B cell (primary cell): ENCODE measurements at regions not wholly inside any gene's neighbourhood (a gene's known extent, or its start where the extent isn't known, plus 50 kb on each side); places are given as distances from the start of the nearest gene placed in this dataset.

Experiments
- ATAC-seq: fragments of 200-7000 bp; cut with Tn5 transposase; one replicate; pipeline ENCODE4 v1.10.0; 2021; ENCODE audit warnings: low read depth, mild to moderate bottlenecking, moderate number of reproducible peaks, moderate library complexity
- CTCF ChIA-PET: fragments of 350-600 bp; sonication (Branson Sonifier 250); formaldehyde crosslinking; loops from one replicate; lab custom pipeline; 2021; ENCODE audit warnings: antibody characterized with exemption, inconsistent platforms; lab: Charles Lee
- POLR2A ChIA-PET: fragments of 350-600 bp; sonication (Branson Sonifier 250); formaldehyde crosslinking; loops from one replicate; lab custom pipeline; 2021; ENCODE audit warnings: antibody characterized with exemption; lab: Charles Lee
- DNase-seq: peaks from one replicate; pipeline ENCODE4 v3.0.0; 2013
- H2AFZ ChIP-seq: 2 replicates; pipeline ENCODE4 v1.6.1; 2012; ENCODE audit warnings: mild to moderate bottlenecking, low read depth, low read length; ENCODE audit not compliant: insufficient read depth, poor library complexity, severe bottlenecking
- H3K27ac ChIP-seq, 2 donors: 1 replicate in 1 of 2; 2 replicates in 1 of 2; pipeline ENCODE4 v1.5.1; 2012 to 2013; ENCODE audit warnings: low read length in 2 of 2, mild to moderate bottlenecking in 2 of 2, moderate library complexity in 1 of 2
- H3K27me3 ChIP-seq, 4 experiments: fragments of 200-600 bp in 1 of 4; sonication (generic) in 1 of 4; replicated peaks in 1 of 4; 1 replicate in 2 of 4; 2 replicates in 2 of 4; pipeline versions ENCODE4 v1.6.1 to v1.7.0; 2013 to 2016; ENCODE audit warnings: low read length in 3 of 4, mild to moderate bottlenecking in 2 of 4, mixed read lengths in 1 of 4, moderate library complexity in 1 of 4; ENCODE audit not compliant: insufficient read depth in 4 of 4, control insufficient read depth in 3 of 4; ENCODE audit errors: control extremely low read depth in 1 of 4
- H3K36me3 ChIP-seq, 2 experiments: replicated peaks in 1 of 2; 1 replicate in 1 of 2; 2 replicates in 1 of 2; pipeline versions ENCODE4 v1.6.1 to v1.7.1; 2013; ENCODE audit warnings: low read length in 1 of 2; ENCODE audit not compliant: insufficient read depth in 2 of 2, control insufficient read depth in 1 of 2; ENCODE audit errors: control extremely low read depth in 1 of 2, extremely low read depth in 1 of 2
- H3K4me1 ChIP-seq, 2 donors: fragments of 200-600 bp in 1 of 2; sonication (generic) in 1 of 2; 1 replicate in 1 of 2; 2 replicates in 1 of 2; pipeline versions ENCODE4 v1.5.1 to v1.6.1; 2013 to 2017; ENCODE audit warnings: low read length in 2 of 2; ENCODE audit not compliant: control insufficient read depth in 2 of 2, insufficient read depth in 2 of 2
- H3K4me2 ChIP-seq: replicated peaks from 2 replicates; pipeline ENCODE3; 2012; ENCODE audit warnings: mild to moderate bottlenecking, low read depth, low read length; ENCODE audit not compliant: poor library complexity, severe bottlenecking
- H3K4me3 ChIP-seq, 5 experiments: fragments of 200-600 bp in 1 of 5; sonication (generic) in 1 of 5; 1 replicate in 3 of 5; 2 replicates in 2 of 5; pipeline versions ENCODE4 v1.5.1 to v1.7.0; 2011 to 2016; ENCODE audit warnings: low read length in 4 of 5, mild to moderate bottlenecking in 4 of 5, low read depth in 2 of 5, control low read depth in 1 of 5, moderate library complexity in 1 of 5; ENCODE audit not compliant: insufficient read depth in 1 of 5; ENCODE audit errors: control extremely low read depth in 1 of 5, extremely low read depth in 1 of 5
- H3K79me2 ChIP-seq: fragments of 200-600 bp; sonication (generic); one replicate; pipeline ENCODE4 v1.6.0; 2016; ENCODE audit warnings: low read length; ENCODE audit not compliant: control insufficient read depth, insufficient read depth
- H3K9ac ChIP-seq: fragments of 200-600 bp; sonication (generic); 2 replicates; pipeline ENCODE4 v1.6.1; 2017; ENCODE audit warnings: mild to moderate bottlenecking, low read length, moderate library complexity
- H3K9me3 ChIP-seq, 3 donors: one replicate each; pipeline versions ENCODE4 v1.6.1 to v1.7.1; 2013; ENCODE audit warnings: low read length in 2 of 3; ENCODE audit not compliant: control insufficient read depth in 2 of 3, insufficient read depth in 1 of 3; ENCODE audit errors: control extremely low read depth in 1 of 3
- H4K20me1 ChIP-seq: 2 replicates; pipeline ENCODE4 v1.6.0; 2012; ENCODE audit warnings: mild to moderate bottlenecking, low read length; ENCODE audit not compliant: insufficient read depth, control insufficient read depth, poor library complexity, severe bottlenecking
- H3K27ac Mint-ChIP-seq: one replicate; pipeline ENCODE4 v1.8.0; 2021; ENCODE audit warnings: mixed read lengths
- H3K27me3 Mint-ChIP-seq: one replicate; pipeline ENCODE4 v1.8.0; 2021; ENCODE audit warnings: mixed read lengths
- H3K4me1 Mint-ChIP-seq: one replicate; pipeline ENCODE4 v1.8.0; 2021; ENCODE audit warnings: mixed read lengths
- H3K4me3 Mint-ChIP-seq: one replicate; pipeline ENCODE4 v1.8.0; 2021; ENCODE audit warnings: mixed read lengths
- H3K9me3 Mint-ChIP-seq: one replicate; pipeline ENCODE4 v1.8.0; 2022; ENCODE audit warnings: mixed read lengths; ENCODE audit not compliant: insufficient read depth
- EZH2 ChIP-seq: IDR thresholded peaks from 2 replicates; pipeline ENCODE4 v1.6.1; 2012; ENCODE audit warnings: borderline replicate concordance, low read depth, mild to moderate bottlenecking, moderate library complexity, low read length; ENCODE audit not compliant: insufficient read depth, poor library complexity, severe bottlenecking
- WGBS: methylation state at CpG from one replicate; pipeline ENCODE4 v1.1.5; 2013; ENCODE audit warnings: missing lambda C conversion rate; ENCODE audit not compliant: insufficient coverage; 5-methylcytosine and 5-hydroxymethylcytosine counted together
- intact Hi-C: fragments of 100-400 bp; cut with micrococcal nuclease; formaldehyde crosslinking; loops from one replicate; pipeline ENCODE4 v1.10.0; 2022
- TF ChIP-seq, protein P1 (sequence below): fragments of 200-600 bp; IDR thresholded peaks from one replicate; pipeline ENCODE4 v1.8.0; 2022; ENCODE audit warnings: antibody characterized with exemption, mild to moderate bottlenecking

DNA sequence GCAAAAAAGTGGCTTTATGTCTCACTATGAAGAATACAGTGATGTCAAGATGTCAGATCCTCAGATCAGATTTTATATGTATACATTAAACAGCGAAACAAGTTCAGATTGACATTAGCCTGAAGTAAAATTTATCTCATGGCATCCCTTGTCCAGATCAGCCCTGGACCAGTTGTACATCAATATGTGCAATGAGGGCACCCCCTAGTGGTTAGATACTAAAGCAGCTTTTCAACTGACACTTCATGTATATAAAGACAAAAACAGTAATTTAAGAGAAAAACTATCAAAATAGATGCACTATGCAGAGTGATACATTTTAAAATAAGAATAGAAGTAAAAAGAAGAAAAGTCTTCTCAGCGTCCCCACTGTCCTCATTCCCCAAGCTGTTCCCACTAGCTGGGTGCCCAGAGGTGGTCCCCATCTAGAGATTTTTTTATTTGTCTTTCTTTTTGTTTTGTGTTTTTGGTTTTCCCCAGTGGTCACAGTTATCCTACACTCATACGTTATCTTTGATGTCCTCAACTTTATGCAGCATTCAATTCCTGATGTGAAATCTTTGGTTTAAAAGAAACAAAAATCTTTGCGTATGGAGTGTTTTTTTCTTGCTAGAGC is 2193.4 kb upstream of the RAG2 start:
- Histone ChIP-seq H3K9me3 (no peaks in the 10 kb centered on the region), H3K79me2 (no peaks in the 10 kb centered on the region), H3K4me3 (no peak overlapping the region), H3K36me3 (no peaks in the 10 kb centered on the region), H3K27me3 (no peaks in the 10 kb centered on the region), H3K27ac (no peak overlapping the region), H3K9ac (no peak overlapping the region), H2AFZ (no peak overlapping the region), H3K4me2 (no peak overlapping the region), H3K4me1 (no peaks in the 10 kb centered on the region), H4K20me1 (no peaks in the 10 kb centered on the region)
- CTCF ChIA-PET, result interaction anchor here (1.2 kb wide), 1 partner anchor 11 kb away, joined by 4 read pairs; no protein-coding TSS in a partner anchor
- intact Hi-C loops, result no loop called here
- Mint-ChIP-seq H3K4me1 (no peaks in the 10 kb centered on the region), H3K4me3 (no peak overlapping the region), H3K27ac (no peak overlapping the region), H3K9me3 (no peaks in the 10 kb centered on the region), H3K27me3 (no peaks in the 10 kb centered on the region)
- no peak for TF ChIP-seq EZH2
- TF ChIP-seq, protein P1, sequence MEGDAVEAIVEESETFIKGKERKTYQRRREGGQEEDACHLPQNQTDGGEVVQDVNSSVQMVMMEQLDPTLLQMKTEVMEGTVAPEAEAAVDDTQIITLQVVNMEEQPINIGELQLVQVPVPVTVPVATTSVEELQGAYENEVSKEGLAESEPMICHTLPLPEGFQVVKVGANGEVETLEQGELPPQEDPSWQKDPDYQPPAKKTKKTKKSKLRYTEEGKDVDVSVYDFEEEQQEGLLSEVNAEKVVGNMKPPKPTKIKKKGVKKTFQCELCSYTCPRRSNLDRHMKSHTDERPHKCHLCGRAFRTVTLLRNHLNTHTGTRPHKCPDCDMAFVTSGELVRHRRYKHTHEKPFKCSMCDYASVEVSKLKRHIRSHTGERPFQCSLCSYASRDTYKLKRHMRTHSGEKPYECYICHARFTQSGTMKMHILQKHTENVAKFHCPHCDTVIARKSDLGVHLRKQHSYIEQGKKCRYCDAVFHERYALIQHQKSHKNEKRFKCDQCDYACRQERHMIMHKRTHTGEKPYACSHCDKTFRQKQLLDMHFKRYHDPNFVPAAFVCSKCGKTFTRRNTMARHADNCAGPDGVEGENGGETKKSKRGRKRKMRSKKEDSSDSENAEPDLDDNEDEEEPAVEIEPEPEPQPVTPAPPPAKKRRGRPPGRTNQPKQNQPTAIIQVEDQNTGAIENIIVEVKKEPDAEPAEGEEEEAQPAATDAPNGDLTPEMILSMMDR, result peak; percentile 65
- peak; percentile 8 for DNase-seq
- WGBS, result no CpG with 5 or more reads among the region's 4 CpGs
- POLR2A ChIA-PET, result no interaction called here
- no peak for ATAC-seq

DNA sequence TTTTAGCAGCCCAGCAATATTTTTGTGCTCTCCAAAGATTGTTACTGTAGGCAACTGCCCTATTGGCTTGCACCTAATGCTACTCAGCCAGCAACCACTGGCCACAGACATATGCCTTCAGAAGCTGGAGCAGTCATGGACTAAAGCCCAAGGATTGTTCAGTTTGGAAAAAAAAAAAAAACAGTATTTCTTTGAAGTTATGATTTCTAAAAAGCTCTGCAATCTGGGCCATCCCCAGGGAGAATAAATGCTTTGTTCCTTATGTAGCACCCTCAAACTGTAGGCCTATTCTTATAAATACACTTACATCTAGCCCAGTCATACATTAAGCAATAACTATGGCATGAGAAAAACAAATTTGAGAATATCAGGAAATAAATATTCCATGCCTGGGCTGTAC is 2190.5 kb upstream of the RAG2 start:
- Mint-ChIP-seq H3K4me1 (no peaks in the 10 kb centered on the region), H3K9me3 (no peaks in the 10 kb centered on the region), H3K27ac (no peak overlapping the region), H3K4me3 (no peak overlapping the region), H3K27me3 (no peaks in the 10 kb centered on the region)
- H3K27me3 ChIP-seq, result no peaks in the 10 kb centered on the region
- no peaks in the 10 kb centered on the region for H3K36me3 ChIP-seq
- H3K9me3 ChIP-seq, result no peaks in the 10 kb centered on the region
- CTCF ChIA-PET, result no interaction called here
- intact Hi-C loops, result no loop called here
- H4K20me1 ChIP-seq, result no peaks in the 10 kb centered on the region
- H3K9ac ChIP-seq, result no peak overlapping the region
- no peak for DNase-seq
- H3K79me2 ChIP-seq, result no peaks in the 10 kb centered on the region
- no peak overlapping the region for H3K4me3 ChIP-seq
- POLR2A ChIA-PET, result no interaction called here
- no peak overlapping the region for H2AFZ ChIP-seq
- H3K4me2 ChIP-seq, result no peak overlapping the region
- no peaks in the 10 kb centered on the region for H3K4me1 ChIP-seq
- H3K27ac ChIP-seq, result no peak overlapping the region
- ATAC-seq, result no peak
- TF ChIP-seq EZH2, result no peak
- TF ChIP-seq, protein P1, result no peak
